Activated CD8-positive, alpha-beta memory T cell treated with anti-CD3 and anti-CD28 coated beads for 48 hours (primary cell): ENCODE measurements at regions not wholly inside any gene's neighbourhood (a gene's known extent, or its start where the extent isn't known, plus 50 kb on each side); places are given as distances from the start of the nearest gene placed in this dataset.
"Not testable (repeated sequence)": the region's sequence is repeated elsewhere in the genome, so short reads cannot be mapped to it uniquely, and the experiment has no call there.

Experiments used
- DNase-seq, 3 experiments: peaks; one replicate each; pipeline ENCODE4 v3.0.0-alpha.2; 2020; ENCODE audit warnings: low read depth in 2 of 3, low spot score in 2 of 3

DNA sequence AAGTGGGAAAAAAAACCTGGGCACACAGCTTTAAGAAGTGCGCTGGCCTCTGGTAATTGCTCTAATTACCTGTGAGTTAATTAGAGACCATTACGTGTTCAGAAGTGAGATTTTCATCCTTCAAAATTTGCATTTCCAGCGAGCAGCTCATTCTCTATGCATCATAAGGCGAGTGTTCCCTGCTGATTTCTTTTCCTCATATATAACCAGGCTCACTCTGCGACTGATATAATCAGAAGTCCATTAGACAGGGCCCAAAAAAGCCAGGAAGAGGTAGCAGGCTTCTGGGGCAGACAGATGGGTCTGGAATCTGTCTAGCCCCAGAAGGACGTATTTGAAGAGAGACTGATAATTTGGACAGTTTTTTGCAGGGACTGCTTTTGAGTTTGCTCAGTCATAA, 158.7 kb downstream of the MTHFS start:
- DNase-seq: no peak

DNA sequence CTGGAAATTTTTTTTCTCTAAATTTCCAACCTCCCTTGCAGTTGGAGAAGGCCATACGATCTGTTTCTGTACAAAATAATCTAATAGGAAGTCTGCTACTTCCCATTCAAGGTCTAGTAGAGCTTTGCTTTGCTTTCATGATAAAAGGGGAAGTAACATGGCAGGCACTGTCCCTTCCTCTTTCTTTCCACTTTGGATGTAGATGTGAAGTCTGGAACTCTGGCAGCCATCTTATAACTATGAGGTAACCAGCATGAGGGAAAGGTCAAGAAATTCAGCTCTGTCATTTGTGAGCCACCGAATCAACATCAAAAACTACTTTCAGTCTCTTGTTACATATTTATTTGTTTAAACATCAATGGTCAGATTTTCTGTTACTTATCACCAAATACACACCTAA, 156.3 kb downstream of the MTHFS start:
- DNase-seq: no peak

DNA sequence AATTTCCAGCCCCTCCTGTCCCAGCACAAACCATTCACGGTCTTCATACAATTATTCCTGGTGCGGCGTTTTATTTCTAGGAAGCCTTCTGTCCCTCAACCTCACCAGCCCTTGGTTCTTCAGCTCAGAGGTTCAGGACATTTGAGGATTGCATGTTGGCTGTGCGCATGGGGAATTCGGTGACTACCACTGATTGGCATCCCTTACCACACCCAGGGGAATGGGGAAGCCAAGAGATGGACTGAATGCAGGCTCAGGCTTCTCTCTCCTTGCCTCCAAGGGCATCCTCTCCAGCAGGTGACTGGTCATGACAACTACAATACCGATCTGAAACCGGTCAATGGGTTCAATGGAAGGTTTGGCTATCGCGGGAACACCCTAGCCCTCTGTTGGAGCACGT, 153.8 kb downstream of the MTHFS start:
- no peak for DNase-seq

DNA sequence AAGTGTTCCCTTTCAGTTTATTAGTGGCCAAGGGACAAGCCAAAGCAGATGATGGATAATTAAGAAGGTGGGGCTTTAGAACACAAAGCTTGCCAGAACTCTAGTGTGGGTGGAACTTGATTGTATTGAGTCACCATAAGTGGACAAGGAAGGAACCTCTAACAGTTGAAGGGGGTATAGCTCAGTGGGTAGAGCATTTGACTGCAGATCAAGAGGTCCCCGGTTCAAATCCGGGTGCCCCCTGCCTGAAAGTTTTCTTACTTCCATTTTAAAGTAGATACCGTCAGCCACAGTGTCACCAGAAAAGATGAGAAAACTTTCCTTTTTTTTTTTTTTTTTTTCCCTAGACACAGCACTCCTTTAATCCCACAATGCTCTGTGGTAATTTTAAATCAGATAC, 152.3 kb downstream of the MTHFS start:
- not testable (repeated sequence) for DNase-seq

DNA sequence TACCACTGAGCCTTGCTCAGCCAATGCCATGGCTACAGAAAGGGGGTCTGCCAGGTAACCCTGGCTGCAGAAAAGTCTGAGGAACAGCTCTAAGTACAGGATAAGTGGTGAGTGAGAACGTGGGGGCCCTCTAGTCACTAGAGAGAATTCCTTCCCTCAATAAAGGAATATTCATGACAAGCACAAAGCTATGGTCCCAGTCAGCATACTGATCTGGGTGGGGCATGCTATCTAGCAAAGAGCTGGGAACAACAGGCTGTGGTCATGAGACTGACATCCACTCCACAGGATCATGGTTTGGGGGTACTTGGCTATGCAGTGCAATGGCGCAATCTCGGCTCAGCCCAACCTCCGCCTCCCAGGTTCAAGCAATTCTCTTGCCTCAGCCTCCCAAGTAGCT, 140.4 kb downstream of the MTHFS start:
- no peak for DNase-seq

DNA sequence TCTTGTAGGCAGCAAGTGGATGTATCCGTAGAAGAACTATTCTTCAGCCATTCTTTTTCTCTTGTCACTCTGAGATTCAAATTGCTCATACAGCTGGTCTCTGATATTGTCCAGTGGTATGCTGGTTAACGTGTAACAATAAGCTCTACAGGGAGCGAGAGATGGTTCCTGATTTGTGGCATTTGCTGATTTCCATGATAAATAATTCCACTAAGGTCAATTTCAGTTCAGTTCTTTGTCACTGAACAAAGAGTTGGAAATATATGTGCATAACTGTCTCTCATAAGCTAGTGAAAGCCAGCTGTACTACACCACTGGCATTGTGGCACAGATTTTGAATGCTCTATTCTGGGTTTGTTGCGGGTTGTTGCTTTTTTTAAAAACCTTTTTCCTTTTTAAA, 131.7 kb downstream of the MTHFS start:
- no peak for DNase-seq

DNA sequence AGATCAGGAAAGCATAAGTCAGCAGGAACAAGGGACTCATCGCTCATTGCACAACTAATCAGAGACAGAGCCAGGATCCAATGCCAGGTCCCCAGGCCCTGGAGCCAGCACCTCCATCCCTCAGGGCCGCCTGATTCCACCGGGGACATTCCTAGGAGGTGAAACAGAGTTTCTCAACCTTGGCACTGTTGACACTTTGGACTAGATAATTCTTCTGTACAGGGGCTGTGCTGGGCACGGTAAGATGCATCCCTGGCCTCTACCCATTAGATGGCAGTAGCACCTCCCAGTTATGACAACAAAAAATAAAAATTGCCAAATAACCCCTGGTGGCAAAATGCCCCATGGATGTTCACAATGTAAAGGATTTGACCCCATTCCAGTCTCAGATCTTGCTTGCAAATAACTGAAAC, 127.7 kb downstream of the MTHFS start:
- no peak for DNase-seq

DNA sequence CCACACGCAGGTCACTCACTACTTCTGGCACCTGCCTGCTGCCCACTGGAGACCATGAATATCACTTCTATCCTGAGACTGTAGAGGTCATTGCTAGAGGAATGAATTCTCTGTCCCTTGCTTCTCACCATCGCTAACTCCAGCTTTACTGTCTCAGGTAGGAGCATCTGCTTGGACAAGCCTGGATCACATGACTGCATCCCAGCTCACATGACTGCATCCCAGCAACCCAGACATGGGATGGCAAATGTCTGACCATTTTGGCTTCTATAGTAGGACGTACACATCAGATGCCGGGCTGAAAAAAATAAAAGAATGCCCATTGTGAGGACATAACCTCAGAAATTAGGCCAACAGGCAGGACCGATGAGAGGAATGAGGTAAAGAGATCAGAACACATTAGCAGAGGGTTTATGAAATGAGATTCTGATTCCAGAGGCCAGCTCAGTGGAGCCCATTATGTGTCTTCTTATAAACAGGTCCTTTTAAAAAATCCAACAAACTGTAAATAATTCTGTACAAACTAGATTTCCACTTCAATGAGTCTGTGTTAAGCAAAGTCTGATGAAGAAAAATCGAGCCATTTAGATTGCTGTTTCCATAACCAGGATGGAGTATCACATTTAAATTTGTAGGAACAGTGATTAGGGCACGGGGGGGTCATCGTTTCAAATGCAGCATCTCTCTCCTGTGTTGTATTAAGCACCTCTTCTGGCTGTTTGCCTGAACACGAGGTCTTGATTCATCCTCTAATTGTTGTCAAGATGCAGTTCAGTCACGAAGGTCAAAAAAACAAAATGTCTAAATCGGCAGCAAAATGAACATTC, 126.7 kb downstream of the MTHFS start:
- DNase-seq: no peak

DNA sequence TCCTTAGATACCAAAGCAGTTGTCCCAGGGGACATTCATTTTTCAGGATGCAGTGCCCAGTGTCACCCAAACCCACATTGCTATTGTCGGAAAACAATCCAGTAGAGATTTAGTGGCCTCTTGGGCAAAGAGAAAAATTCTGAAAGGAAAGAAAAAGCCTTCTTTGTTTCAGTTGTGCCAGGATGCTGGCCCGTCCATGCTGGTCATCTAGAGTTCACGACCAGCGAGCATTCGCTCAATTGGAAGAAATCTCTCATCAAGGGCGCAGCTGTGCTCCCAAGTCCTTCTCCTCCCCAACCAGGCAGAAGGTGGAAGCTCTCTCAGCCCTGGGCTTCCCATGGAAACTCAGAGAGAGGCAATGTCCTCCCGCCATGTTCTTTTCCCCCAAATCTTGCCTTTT, 123.7 kb downstream of the MTHFS start:
- DNase-seq: no peak

DNA sequence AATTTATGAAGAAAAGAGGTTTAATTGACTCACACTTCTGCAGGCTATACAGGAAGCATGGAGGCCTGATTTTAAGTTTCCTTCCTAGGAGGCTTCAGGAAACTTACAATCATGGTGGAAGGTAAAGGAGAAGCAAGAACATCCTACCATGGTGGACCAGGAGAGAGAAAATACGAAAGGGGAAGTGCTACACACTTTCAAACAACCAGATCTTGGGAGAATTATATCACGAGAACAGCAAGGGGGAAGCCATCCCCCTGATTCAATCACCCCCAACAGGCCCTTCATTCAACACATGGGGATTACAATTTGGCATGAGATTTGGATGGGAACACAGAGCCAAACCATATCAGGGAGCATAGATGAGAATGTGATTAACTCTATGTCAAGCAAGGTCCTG, 121.0 kb downstream of the MTHFS start:
- DNase-seq: no peak

DNA sequence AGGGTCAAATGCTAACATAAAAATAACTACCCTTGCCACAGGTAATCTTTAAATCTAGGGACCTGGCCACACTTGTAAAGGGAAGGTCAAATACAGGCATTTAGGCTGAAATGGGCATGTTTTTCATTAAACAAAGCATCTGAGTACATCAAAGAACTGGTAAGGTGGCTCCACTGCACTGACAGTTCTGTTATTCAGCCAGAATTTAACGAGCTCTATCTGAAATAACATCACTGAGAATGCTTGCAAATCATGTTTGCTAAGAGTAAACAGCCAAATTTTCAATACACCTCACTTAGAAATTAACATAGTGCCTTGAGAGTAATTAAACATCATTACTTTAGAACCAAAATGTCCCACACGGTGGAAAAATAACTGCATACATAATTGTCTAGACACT, 118.9 kb downstream of the MTHFS start:
- no peak for DNase-seq

DNA sequence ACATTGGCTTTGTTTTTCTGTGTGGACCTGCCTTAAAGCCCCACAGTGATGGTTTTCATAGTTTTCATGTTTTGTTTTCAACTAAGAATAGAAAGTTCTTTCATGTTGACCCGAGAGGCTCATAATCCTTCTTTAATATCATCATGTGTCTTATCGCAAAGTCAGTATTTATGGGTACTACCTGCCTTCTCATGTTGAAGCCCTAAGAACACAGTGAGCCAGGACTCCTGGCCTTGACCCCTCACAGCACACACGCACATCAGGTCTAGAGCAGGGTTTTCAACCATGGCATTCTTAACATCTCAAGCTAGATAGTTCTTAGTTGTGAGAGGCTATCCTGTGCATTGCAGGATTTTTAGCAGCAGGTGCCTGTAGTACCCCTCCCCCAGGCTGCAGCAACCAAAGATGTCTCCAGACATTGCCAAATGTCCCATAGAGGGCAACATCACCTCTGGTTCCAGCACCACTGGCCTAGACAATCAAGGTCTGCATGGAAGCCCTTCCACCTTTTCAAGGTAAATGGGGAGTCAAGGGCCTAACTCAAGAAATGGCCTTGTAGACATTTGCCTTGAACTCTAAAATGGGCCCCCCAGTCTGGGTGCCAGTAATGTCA, 118.3 kb downstream of the MTHFS start:
- DNase-seq: no peak

DNA sequence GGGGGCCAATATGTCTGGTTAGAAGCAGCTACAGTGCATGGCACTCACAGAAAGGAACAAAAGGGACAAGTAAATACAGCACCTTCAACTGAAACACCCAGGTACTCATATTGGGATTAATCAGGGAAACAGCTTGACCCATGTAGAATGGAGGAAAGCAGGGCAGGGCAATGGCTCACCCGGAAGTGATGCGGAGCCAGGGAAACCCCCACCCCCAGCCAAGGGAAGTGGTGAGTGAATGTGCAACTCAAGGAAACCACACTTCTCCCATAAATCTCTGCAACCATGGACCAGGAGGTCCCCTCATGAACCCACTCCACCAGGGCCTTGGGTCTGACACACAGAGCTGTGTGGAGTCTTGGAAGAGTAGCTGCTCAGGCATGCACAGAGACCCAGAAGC, 117.1 kb downstream of the MTHFS start:
- DNase-seq: no peak

DNA sequence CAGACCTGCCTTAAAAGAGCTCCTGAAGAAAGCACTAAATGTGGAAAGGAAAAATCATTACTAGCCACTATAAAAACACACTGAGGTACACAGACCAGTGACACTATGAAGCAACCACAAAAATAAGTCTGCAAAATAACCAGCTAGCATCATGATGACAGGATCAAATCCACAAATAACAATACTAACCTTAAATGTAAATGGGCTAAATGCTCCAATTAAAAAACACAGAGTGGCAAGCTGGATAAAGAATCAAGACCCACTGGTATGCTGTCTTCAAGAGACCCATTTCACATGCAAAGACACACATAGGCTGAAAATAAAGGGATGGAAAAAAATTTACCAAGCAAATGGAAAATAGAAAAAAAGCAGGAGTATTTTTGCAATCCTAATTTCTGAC, 114.5 kb downstream of the MTHFS start:
- DNase-seq: not testable (repeated sequence)
